ENCODE measurements at regions not wholly inside any gene's neighbourhood (a gene's known extent, or its start where the extent isn't known, plus 50 kb on each side); places are given as distances from the start of the nearest gene placed in this dataset.
A peak's percentile ranks its signal among the peaks of the same experiment; 100 is the strongest.
"Not testable (repeated sequence)": the region's sequence is repeated elsewhere in the genome, so short reads cannot be mapped to it uniquely, and the experiment has no call there.

DNA sequence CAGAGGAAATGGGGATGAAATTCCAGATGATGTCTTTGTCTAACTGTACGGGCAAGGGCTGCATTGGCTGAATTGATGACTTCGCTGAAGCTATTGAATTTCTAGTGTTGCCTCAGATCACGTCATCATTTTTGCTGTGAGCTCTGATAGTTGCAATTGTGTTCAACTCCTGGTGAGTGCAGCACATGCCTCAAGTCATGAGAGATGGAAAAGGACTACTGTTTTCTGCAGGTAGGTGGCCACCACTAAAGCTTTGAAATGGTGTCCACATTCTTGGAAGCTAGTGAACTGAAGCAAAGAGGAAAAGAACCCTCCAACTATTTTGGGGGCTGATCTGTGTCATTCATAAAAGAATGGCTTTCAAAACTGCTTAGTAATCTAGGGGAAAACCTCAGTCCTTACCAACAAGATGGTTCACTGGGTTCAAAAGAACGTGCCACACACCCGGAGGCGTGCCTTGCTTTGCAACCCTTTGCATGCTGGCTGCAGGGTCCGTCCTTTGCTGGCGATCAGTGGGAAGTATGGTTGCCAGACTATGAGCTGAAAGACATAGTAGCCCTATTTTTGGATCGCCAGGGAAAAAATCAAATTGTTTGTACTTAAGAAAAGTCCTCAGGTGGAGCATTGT, 88.1 kb upstream of the STOX2 start:
- DNase-seq, result no peak

DNA sequence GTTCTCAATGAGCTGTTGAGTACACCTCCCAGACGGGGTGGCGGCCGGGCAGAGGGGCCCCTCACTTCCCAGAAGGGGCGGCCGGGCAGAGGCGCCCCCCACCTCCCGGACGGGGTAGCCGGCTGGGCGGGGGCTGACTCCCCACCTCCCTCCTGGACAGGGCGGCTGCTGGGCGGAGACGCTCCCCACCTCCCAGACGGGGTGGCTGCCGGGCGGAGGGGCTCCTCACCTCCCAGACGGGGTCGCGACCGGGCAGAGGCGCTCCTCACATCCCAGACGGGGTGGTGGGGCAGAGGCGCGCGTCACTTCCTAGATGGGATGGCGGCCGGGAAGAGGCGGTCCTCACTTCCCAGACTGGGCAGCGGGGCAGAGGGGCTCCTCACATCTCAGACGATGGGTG, 86.5 kb upstream of the STOX2 start:
- DNase-seq, result not testable (repeated sequence)

GRCh38 chr4:183821076-183821853, 83.8 kb upstream of the STOX2 start:
- DNase-seq, result no peak

DNA sequence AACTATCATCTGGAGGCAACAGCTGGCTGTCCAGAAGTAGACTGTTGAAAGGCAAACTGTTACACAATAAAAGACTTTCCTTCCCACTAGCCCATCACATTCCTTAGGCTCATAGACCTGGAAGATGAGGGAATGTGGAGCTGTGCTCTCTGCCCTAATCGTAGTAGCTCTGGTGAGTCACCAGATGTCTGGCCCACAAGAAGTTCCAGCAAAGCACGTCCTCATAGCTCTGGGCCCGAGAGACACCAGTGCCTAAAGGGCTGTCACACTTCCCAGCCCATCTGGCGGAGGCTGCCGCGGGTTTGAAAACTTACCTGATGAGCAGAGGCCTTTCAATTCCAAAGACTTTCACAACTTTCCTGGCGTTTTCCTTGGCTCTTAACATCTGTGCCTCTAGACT, 81.7 kb upstream of the STOX2 start:
- DNase-seq, result no peak

DNA sequence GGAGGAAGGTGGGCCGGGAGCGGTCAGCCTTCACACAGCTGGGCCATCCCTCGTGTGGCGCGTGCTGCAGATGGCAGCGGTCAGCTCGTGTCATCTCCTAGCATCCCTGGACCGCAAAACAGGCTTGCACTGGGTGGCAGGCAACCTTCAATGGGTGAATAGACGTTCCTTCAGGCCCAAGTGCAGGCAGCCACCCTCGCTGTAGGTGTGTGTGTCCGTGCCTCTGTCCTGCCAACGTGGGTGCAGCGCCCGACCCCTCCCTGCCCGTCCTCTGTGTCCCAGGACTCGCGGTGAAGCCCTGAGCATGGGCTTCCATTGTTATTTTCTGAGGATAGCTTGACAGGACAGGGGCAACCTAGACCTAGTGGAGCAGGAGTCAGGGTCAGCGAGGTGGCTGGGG, 79.8 kb upstream of the STOX2 start:
- no peak for DNase-seq

GRCh38 chr4:183826461-183826860, 78.6 kb upstream of the STOX2 start:
- no peak for DNase-seq

- no peak for DNase-seq
These were observed 77.0 kb upstream of the STOX2 start for GRCh38 chr4:183828125-183828524.

DNA sequence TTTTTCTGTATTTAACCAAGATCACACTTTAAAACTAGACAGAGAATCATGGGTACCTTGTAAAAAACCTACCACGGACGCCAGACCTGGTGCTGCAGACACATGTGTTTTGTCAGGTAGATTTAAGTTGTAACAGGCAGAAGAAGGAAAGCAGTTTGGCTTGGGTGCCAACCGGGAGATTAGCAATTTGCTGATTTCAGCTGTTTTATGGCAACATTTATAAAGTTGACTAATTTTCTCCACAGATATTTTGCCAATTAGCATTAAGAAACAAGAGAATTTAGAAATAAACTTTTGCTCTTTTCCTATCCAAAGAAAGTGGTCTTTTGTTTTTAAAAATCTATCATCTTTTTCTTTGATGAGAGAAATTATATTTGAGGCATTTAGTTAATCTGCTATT, 76.3 kb upstream of the STOX2 start:
- DNase-seq, result no peak

DNA sequence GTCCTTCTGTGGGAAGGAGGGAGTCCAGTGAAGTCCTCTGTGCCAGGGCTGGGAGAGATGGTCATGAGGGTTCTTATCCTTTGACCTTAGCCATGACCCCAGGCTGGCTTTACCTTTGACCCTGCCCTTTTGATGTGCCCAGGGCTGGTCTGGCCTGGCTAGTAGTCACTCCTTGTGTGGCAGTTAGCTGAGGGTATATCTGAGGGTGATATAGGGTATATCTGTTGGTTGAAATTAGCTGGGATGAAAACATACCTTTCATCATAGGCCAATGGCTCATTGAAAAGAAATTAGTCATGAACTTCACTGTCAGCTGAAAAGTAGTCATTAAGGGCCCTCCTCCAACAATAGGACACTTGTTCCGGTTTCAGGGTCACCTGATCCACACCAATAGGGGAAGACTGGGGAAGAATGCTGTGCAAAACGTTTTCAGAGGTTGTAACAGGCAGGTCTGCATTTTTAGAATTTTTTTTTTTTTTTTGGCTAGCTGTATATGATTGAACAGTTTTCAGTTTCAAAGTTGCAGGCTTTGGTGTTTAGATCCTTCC, 74.6 kb upstream of the STOX2 start:
- DNase-seq, result no peak

GRCh38 chr4:183831026-183831446, 74.1 kb upstream of the STOX2 start:
- DNase-seq, result no peak

GRCh38 chr4:183831683-183832082, 73.4 kb upstream of the STOX2 start:
- no peak for DNase-seq

DNA sequence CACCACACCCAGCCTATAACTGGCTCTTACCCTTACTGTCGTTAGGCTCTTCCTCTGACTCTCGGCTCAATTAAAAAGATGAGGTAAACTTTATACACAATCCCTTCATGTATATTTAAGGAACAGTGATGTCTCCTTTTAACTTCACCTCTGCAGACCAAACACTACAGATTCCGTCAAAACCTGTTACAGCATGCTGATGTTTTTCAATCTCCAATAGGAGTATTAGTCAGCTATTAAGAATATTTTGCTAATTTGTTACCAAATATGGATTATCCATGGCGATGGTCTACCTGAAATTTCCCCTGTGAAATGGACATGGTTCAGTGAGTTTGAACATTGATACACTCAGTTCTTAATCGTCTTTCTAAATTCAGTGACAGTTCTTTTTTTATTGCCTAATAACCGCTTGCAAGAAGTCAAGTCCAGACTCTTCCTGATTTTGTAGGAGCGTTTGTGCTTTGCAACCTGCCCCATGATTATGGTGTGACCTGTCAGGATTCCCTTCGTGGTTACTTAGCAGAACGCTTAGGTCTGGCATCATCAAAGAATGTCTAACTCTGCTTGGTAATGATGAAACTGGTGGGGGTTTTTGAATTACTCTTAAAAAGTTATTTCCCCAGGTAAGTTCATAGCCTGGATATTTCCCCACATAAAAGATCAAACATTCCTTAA, 72.2 kb upstream of the STOX2 start:
- DNase-seq, result no peak

- DNase-seq, result no peak
These were observed 70.9 kb upstream of the STOX2 start for GRCh38 chr4:183834252-183834651.

- no peak for DNase-seq
These were observed 67.9 kb upstream of the STOX2 start for GRCh38 chr4:183837222-183837621.

DNA sequence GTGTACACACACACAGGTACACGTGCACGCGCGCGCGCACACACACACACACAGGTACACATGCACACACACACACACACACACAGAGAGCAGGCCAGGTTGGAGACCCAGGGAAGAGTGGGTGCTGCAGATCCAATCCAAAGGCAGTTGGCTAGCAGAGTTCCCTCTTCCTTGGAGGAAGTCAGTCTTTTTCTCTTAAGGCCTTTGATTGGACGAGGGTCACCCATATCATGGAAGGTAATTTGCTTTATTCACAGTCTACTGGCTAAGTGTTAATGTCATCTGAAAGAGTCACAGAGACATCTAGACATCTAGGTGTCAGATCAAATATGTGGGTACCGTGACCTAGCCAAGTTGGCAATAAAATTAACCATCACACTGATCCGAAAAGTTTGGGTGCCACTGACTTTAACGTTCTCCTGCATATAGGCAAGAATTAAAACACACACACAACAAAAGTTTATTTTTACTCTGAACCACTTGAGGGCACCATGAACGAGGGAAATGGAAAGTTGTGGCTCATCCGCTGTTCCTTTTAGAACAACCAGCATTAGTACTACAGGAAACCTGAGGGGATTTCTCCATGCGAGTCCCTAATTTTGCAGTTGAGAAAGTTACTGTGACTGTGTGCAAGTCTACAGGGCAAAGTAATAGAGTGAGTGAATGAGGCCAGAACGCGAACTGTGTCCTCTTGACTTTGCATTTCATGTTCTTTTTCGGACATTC, 66.0 kb upstream of the STOX2 start:
- no peak for DNase-seq

DNA sequence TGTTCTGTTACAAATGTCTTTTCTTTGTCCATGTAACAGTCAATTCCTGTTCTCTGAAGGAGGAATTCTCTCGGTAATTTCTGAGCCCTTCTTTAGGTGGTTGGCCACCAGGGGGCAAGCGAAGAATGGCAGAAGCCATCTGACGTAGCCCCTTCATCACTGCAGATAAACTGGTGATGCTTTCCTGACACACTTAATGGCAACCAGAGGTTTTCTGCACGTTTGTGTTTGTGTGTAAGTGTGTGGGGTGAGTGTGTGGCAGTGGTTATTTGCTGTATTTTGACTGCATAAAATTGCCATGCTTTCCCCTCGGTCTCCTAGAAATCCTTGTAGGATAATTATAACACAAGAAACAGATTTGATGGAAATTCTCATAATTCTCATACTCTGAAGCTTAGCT, 64.8 kb upstream of the STOX2 start:
- peak; percentile 68 for DNase-seq

DNA sequence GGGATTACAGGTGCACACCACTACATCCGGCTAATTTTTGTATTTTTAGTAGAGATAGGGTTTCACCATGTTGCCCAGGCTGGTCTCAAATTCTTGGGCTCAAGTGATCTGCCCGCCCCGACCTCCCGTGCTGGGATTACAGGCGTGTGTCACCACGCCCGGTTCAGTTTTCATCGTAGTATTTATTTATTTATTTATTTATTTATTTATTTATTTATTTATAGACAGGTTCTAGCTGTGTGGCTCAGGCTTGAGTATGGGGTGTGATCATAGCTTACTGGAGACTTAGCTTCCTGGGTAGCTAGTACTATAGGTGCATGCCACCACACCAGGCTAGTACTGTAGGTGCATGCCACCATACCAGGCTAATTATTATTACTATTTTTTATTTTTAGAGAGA, 64.1 kb upstream of the STOX2 start:
- DNase-seq, result no peak

GRCh38 chr4:183842129-183842528, 63.0 kb upstream of the STOX2 start:
- DNase-seq, result no peak

GRCh38 chr4:183843248-183843671, 61.8 kb upstream of the STOX2 start:
- no peak for DNase-seq

- no peak for DNase-seq
These were observed 58.2 kb upstream of the STOX2 start for GRCh38 chr4:183846951-183847350.

DNA sequence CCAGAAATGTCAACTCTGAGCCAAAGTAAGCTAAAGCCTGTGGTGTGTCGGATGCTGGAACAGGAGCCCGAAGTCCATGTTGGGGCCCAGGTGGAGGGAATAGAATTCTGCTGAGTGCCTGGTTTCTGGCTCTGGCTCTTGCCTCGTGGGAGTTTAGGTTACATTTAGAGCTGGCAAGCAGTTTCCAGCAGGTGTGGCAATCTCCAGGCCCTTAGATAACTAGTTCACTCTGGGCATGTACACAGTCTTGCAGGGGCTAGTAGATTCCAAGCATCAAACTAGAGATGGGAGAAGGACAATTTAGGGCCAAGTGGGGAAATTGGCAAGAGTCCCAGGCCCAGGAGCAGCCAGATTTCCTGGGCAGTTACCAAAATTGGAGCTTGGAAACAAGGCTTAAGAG, 56.3 kb upstream of the STOX2 start:
- DNase-seq, result no peak

DNA sequence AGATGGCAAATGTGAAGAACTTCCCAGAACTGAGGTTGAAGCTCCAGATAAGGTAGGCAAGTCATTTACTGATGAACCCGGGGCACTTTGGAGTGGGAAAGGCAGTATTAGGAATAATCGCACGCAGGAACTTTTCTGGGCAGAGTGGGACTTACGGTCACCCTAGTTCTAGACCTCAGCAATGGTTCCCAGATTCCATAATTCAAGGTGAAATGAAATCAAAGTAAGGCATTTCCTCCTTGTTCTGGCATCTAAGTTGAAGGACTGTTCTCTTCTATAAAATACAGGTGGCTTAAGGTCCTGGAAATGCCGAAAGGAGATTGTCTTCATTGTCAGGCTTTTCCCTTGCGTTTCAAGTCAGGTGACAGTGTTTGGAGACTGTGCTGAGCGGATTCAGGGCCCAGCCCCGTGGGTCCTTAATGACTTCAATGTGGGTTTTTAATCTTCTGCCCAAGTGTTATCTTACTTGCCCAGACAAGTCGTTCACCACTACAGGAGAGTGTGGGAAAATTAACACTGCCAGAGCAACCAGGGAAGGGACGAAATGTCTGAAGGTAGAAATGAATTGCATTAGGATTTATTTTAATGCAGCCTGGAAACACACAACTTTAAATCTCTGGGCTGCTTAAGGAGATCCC, 52.1 kb upstream of the STOX2 start:
- no peak for DNase-seq

- no peak for DNase-seq
These were observed 51.6 kb upstream of the STOX2 start for GRCh38 chr4:183853548-183853940.

Measured in stimulated activated CD4-positive, alpha-beta T cell treated with anti-CD3 and anti-CD28 coated beads, Interleukin-4, amount 100 ng/mL, for 1 hour (primary cell).